ENCODE measurements at regions not wholly inside any gene's neighbourhood (a gene's known extent, or its start where the extent isn't known, plus 50 kb on each side); places are given as distances from the start of the nearest gene placed in this dataset.

GRCh38 chr22:46045459-46046298 lies 68.7 kb upstream of the WNT7B start:
- Histone ChIP-seq H3K36me3 (ENCODE audit: control insufficient read depth in 2 of 2, extremely low read depth in 1 of 2, insufficient read depth in 2 of 2, low read length in 2 of 2) (no peaks in the 10 kb centered on the region), H3K9me1 (ENCODE audit: control insufficient read depth, extremely low read depth, insufficient read depth, low read length) (no peaks in the 10 kb centered on the region), H3K4me1 (ENCODE audit: control insufficient read depth, extremely low read depth, insufficient read depth, low read length) (peaks cover 82% of the 10 kb centered on the region), H3K27me3 (ENCODE audit: control insufficient read depth, extremely low read depth, insufficient read depth, low read length) (no peaks in the 10 kb centered on the region), H3K9ac (ENCODE audit: control insufficient read depth, extremely low read depth, insufficient read depth, low read length) (peak overlapping the region; percentile 93), H3K27ac (ENCODE audit: control insufficient read depth, insufficient read depth, low read length) (peak overlapping the region; percentile 93), H3K9me3 (ENCODE audit: control insufficient read depth, low read depth, low read length) (no peaks in the 10 kb centered on the region), H3K79me2 (ENCODE audit: control insufficient read depth, insufficient read depth, low read length) (peaks cover 40% of the 10 kb centered on the region), H4K20me1 (ENCODE audit: control insufficient read depth, extremely low read depth, insufficient read depth, low read length) (no peaks in the 10 kb centered on the region), H3K4me3 (ENCODE audit: control insufficient read depth in 2 of 3, extremely low read depth in 1 of 3, insufficient read depth in 2 of 3, low read depth in 1 of 3, low read length in 3 of 3) (peak overlapping the region; percentile 44 to 73 (median 69)), H2AFZ (ENCODE audit: control insufficient read depth, low read length) (no peak overlapping the region), H3K4me2 (ENCODE audit: control insufficient read depth, extremely low read depth, insufficient read depth, low read depth, low read length) (peak overlapping the region; percentile 99)
- dilution Hi-C loops (cut with MboI; ENCODE audit: extremely low pct_ligation_motif_present, low sequenced_read_pairs) = no loop called here
- DNase-seq (ENCODE audit: low read depth, low spot score) = no peak
- TF ChIP-seq, protein P1, sequence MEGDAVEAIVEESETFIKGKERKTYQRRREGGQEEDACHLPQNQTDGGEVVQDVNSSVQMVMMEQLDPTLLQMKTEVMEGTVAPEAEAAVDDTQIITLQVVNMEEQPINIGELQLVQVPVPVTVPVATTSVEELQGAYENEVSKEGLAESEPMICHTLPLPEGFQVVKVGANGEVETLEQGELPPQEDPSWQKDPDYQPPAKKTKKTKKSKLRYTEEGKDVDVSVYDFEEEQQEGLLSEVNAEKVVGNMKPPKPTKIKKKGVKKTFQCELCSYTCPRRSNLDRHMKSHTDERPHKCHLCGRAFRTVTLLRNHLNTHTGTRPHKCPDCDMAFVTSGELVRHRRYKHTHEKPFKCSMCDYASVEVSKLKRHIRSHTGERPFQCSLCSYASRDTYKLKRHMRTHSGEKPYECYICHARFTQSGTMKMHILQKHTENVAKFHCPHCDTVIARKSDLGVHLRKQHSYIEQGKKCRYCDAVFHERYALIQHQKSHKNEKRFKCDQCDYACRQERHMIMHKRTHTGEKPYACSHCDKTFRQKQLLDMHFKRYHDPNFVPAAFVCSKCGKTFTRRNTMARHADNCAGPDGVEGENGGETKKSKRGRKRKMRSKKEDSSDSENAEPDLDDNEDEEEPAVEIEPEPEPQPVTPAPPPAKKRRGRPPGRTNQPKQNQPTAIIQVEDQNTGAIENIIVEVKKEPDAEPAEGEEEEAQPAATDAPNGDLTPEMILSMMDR (optimal IDR thresholded peaks at IDR 0.05 in 1 of 3, IDR thresholded peaks at IDR 0.05 in 1 of 3, conservative IDR thresholded peaks at IDR 0.05 in 1 of 3; ENCODE audit: extremely low read depth in 1 of 3, insufficient read depth in 2 of 3, low read length in 3 of 3) = no peak
- TF ChIP-seq EZH2 (IDR thresholded peaks at IDR 0.05; ENCODE audit: low read length) = no peak
- peak; percentile 44 for FAIRE-seq

- Histone ChIP-seq H3K4me3 (ENCODE audit: control insufficient read depth in 2 of 3, extremely low read depth in 1 of 3, insufficient read depth in 2 of 3, low read depth in 1 of 3, low read length in 3 of 3) (peak overlapping the region in 1 of 3 experiments; percentile 27), H3K9ac (ENCODE audit: control insufficient read depth, extremely low read depth, insufficient read depth, low read length) (no peak overlapping the region), H3K27me3 (ENCODE audit: control insufficient read depth, extremely low read depth, insufficient read depth, low read length) (no peaks in the 10 kb centered on the region), H3K36me3 (ENCODE audit: control insufficient read depth in 2 of 2, extremely low read depth in 1 of 2, insufficient read depth in 2 of 2, low read length in 2 of 2) (no peaks in the 10 kb centered on the region), H3K79me2 (ENCODE audit: control insufficient read depth, insufficient read depth, low read length) (peaks cover 43% of the 10 kb centered on the region), H3K27ac (ENCODE audit: control insufficient read depth, insufficient read depth, low read length) (no peak overlapping the region), H4K20me1 (ENCODE audit: control insufficient read depth, extremely low read depth, insufficient read depth, low read length) (no peaks in the 10 kb centered on the region), H3K9me3 (ENCODE audit: control insufficient read depth, low read depth, low read length) (no peaks in the 10 kb centered on the region), H3K4me1 (ENCODE audit: control insufficient read depth, extremely low read depth, insufficient read depth, low read length) (peaks cover 80% of the 10 kb centered on the region), H3K9me1 (ENCODE audit: control insufficient read depth, extremely low read depth, insufficient read depth, low read length) (no peaks in the 10 kb centered on the region), H2AFZ (ENCODE audit: control insufficient read depth, low read length) (no peak overlapping the region), H3K4me2 (ENCODE audit: control insufficient read depth, extremely low read depth, insufficient read depth, low read depth, low read length) (peak overlapping the region; percentile 99)
- dilution Hi-C loops (cut with MboI; ENCODE audit: extremely low pct_ligation_motif_present, low sequenced_read_pairs) = no loop called here
- FAIRE-seq (no peak), DNase-seq (ENCODE audit: low read depth, low spot score) (no peak)
- TF ChIP-seq EZH2 (IDR thresholded peaks at IDR 0.05; ENCODE audit: low read length) = no peak
Observed at GRCh38 chr22:46046299-46046685, 69.3 kb upstream of the WNT7B start.
